DND-41 (cell line): ENCODE measurements at regions not wholly inside any gene's neighbourhood (a gene's known extent, or its start where the extent isn't known, plus 50 kb on each side); places are given as distances from the start of the nearest gene placed in this dataset.

Experiments used
- EZH2 ChIP-seq: IDR thresholded peaks from 3 replicates; pipeline ENCODE4 v1.6.1; 2012; ENCODE audit warnings: borderline replicate concordance, low read depth, mild to moderate bottlenecking, moderate library complexity, low read length, inconsistent platforms; ENCODE audit not compliant: severe bottlenecking
- TF ChIP-seq, protein P1 (sequence below): IDR thresholded peaks from 2 replicates; pipeline ENCODE4 v1.5.1; 2012; ENCODE audit warnings: borderline replicate concordance, low read length, moderate library complexity, mild to moderate bottlenecking; ENCODE audit not compliant: poor library complexity, severe bottlenecking; ENCODE audit errors: extremely low read depth

DNA sequence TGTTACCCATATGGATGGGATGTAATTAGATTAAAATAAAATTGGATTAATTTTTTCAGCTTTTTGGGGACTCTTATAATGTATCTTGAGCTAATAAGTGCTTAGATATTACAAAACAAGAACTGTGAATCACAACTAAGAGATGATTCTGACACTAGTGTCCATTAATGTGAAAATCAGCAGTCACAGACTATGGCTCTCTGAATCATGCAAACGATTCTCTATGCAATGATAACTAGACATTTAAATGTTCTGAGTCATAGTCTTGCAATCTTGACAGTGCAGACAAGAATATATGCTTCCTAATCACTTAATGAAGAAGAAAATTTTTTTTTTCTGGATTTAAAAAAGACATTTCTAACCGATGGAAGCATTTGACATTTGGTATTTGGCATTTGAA lies 82.2 kb upstream of the OPRM1 start:
- no peak for TF ChIP-seq EZH2
- TF ChIP-seq, protein P1, sequence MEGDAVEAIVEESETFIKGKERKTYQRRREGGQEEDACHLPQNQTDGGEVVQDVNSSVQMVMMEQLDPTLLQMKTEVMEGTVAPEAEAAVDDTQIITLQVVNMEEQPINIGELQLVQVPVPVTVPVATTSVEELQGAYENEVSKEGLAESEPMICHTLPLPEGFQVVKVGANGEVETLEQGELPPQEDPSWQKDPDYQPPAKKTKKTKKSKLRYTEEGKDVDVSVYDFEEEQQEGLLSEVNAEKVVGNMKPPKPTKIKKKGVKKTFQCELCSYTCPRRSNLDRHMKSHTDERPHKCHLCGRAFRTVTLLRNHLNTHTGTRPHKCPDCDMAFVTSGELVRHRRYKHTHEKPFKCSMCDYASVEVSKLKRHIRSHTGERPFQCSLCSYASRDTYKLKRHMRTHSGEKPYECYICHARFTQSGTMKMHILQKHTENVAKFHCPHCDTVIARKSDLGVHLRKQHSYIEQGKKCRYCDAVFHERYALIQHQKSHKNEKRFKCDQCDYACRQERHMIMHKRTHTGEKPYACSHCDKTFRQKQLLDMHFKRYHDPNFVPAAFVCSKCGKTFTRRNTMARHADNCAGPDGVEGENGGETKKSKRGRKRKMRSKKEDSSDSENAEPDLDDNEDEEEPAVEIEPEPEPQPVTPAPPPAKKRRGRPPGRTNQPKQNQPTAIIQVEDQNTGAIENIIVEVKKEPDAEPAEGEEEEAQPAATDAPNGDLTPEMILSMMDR = no peak
